Fibroblast of peridontal ligament (primary cell): ENCODE measurements at regions not wholly inside any gene's neighbourhood (a gene's known extent, or its start where the extent isn't known, plus 50 kb on each side); places are given as distances from the start of the nearest gene placed in this dataset.
A peak's percentile ranks its signal among the peaks of the same experiment; 100 is the strongest.
"Not testable (repeated sequence)": the region's sequence is repeated elsewhere in the genome, so short reads cannot be mapped to it uniquely, and the experiment has no call there.

ENCODE experiments used
- DNase-seq: peaks from one replicate; pipeline ENCODE4 v3.0.0-alpha.2; 2010; ENCODE audit errors: extremely low read depth

DNA sequence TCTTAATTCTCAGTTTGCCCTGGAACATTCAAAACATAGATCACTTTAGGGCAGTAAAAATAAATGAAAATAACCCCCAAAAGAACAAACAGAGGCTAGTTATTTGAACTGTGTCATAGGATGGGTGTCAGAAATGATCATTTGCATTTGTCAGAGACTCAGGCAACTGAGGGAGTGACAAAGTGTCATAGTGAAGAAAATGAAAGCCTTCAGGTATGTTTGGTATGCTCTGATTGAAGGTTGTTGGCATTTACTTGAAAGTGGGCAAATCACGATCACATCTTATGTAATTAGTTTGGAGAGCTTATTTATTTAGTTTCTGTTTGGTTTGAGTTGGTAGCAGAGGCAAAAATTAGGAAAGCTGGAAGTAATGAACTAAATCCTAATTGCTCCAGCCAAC lies 880.9 kb downstream of the ANKRD7 start:
- DNase-seq, result no peak

DNA sequence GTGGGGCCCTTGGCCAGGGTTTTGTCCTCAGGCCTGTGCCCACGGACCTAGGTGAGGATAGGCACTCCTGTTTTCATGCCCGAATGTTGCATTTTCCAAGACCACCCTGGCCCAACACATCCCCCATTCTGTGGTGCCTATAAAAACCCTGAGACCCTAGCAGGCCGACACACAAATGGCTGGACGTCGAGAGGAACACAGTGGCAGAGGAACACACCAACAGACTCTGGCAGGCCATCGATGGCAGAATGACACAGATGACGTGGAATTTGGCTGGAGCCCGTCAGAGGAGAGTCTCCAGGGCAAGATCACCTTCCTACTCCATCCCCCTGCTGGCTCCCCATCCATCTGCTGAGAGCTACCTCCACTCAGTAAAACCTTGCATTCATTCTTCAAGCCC lies 898.8 kb downstream of the ANKRD7 start:
- DNase-seq, result no peak

DNA sequence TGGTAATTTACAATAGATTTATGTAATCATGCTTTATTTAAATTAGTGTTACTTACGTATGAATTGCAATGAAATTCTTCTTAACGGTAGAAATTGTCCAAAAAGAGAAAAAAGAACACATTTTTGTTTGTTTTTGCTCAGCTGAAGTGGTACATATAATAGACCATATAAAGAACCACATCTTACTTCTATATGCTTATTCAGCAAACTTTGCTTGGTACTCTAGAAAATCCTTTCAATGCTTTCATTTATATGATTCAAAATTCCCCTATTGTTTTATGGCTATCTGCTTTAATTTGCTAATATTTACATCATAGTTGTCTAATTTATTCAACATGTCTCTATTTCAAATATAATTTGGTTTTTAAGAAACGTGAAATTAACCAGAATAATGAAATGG lies 903.2 kb downstream of the ANKRD7 start:
- no peak for DNase-seq

DNA sequence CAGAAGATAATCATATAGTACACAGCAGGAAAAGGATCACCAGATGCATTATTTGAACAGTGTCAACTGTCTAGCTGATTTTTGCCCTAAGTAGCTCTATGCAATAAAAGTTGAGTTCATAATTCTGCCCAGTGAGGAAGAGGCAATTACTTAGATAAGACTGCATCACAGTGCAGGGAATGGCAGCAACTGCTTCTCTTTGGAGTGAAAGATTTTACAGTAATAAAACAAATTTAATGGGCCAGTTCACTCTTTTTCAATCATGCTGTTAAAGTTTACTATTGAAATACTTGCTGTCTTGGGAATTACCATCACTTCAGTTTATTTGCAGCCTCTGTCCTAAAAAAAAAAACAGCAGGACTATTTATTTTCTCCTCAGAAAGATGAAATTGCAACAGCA lies 907.9 kb downstream of the ANKRD7 start:
- DNase-seq, result no peak

DNA sequence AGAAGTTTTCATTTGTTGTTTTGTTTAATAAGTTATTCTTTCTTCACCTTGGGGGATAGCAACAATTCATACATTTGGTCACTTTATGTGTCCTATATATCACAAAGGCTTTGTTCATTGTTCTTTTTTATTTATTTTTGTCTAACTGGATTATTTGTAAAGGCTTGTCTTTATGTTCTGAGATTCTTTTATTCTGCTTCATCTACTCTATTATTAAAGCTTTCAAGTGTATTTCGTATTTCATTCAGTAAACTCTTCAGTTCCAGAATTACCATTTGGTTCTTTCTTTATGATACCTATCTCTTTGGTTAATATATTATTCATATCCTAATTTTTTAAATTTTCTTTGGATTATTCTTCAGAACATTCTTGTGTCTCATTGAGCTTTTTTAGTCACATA lies 942.9 kb downstream of the ANKRD7 start:
- no peak for DNase-seq

DNA sequence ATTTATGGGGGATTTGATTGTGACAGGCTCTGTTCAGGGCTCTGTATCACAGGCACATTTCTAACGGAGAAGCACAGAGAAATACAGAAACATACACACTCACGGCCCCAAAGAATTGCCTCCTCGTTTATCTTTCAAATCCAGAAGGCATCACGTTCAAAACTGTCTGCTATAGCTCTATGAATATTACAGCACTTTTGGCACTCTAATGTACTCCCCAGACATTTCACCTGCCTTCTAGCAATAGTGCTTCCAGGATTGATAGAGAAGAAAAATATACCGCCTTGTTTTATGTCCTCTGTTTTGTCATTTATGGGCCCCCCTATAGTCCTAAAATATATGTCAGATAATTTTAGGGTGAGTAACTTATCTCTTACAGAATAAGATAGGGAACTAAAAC lies 947.5 kb downstream of the ANKRD7 start:
- DNase-seq, result no peak

DNA sequence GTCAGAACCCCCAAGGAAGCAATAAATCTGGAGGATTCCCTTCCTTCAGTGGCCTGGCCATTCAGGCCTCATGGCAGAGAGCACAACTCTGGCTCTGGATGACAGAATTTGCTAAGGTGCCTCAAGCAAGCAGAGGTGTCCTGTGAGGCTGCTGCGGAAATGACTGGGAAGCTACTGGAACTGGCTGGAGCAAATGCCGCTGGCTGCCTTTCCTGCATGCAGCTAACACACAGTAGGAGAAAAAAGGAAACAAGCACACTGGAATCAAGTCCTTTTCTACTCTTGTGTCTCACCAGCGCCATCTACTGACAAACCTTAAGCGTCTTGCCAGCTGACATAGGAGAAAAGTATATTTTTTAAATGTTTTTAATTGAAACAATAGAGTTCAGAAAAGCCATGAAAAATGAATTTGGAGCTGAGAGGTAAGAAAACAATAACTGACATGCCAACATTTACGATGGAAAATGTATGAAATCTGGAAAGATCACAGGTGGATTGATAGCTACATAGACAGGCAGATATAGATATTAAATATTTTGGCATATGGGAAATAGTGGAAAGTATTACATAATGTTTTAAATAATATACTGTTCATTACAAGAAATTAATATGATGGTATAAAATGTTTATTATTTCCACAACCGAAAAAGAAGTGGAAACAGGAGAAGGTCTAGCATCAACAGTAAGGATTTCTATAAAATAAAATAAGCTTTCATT lies 951.6 kb downstream of the ANKRD7 start:
- peak; percentile 0 for DNase-seq

DNA sequence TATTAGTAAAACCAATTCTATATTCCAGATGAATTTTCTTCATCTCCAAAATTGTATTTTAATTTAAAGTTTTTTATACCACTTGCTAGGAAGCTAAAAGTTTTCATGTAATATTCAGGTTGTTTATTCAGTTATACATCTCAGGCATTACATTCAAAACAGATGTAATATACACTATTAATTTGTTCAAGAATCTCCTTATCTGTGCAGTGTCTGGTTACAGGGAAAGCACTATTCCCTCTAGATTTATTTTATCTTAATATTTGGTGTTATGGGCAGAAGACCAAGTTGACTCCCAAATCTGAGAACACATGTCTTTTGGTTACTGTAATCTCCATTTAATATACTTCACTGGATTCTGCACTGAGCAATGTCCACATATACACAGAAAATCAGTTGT lies 953.4 kb downstream of the ANKRD7 start:
- DNase-seq, result no peak

DNA sequence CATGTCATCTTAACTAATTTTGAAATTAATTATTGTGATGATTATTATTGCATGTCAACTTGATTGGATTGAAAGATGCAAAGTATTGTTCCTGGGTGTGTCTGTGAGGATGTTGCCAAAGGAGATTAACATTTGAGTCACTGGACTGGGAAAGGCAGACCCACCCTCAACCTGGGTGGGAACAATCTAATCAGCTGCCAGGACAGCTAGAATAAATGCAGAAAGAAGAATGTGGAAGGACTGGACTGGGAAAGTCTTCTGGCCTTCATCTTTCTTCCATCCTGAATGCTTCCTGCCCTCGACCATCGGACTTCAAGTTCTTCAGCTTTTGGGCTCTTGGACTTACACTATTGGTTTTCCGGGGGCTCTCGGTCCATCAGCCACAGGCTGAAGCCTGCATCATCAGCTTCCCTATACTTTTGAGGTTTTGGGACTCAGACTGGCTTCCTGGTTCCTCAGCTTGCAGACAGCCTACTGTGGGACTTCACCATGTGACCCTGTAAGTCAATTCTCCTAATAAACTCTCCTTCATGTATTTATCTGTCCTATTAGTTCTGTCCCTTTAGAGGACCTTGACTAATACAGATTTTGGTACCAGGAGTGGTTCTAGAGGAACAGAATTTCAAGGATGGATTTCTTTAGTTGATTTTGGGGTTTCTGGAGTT lies 959.8 kb downstream of the ANKRD7 start:
- DNase-seq, result no peak

DNA sequence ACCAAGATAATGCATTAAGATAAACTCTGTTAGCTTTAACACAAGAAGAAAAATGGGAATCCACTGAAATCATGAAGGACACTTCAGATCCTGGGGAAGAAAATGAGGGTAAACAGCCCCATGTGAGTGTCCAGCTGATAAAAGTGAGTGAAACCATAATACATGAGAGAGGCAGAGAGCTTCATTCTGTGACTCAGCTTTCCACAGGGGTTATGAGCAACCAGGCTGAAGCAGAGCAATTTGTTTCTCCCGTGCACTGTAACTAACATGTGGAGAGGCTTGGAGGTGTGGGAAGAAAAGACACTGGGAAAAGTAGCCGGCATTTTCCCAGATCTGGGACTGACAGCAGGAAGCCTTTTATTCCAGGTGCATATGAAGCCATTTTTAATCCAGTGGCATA lies 971.7 kb downstream of the ANKRD7 start:
- DNase-seq, result no peak

DNA sequence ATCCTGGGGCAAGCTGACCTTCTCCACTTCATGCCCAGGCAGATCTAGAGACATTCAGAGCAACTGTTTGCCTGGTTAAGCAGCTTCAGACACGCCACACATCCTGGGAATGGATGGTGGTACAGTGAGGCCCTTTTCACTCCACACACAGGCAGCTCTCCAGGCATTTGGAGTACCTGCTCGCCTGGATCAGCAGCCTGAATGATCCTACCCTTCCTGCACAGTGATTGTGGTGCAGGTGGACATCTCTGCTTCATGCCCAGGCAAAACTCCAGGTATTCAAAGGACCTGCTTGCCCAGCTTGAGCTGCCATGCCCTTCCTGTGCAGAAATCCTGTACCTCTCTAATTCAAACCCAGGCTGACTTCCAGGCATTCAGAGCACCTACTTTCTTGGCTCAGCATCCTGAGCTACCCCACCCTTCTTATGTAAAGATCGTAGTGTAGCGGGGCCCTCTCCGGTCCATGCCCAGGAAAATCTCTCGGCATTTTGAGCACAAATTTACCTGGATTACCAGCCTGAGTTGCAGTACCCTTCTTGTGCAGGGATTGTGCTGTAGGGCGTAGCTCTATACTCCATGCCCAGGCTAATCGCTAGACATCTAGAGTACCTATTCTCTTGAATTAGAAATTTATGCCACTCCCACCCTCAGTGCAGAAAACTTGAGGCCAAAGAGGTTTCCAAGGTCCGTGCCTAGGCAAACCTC lies 972.8 kb downstream of the ANKRD7 start:
- no peak for DNase-seq

DNA sequence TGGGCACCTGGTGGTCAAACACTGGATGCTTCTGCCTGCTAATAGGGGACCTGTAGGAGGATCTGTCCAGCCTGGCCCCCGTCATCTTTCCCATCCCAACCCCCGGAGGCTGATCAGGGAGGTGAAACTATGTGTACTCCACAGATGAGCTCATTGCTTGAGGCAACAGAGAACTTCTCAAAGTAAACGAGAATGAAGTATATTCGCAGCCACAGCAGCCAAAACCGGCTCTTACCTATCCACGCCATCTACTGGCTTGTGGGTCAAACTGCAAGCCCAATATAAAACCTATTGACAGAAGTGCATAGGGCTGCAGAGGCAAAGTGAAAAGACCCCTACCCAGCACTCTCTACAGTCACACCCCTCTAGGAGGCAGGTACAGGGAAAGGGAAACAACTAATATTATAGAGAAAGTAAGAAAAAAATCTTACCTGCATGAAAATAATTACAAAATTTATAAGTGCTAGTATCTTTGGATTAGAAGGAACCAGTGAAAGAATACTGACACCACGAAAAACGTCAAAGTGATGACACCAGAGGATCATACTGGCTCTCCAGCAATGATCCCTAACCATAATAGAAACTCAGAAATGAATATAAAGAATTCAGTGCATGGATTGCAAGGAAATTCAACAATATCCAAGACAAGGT lies 973.5 kb downstream of the ANKRD7 start:
- no peak for DNase-seq

DNA sequence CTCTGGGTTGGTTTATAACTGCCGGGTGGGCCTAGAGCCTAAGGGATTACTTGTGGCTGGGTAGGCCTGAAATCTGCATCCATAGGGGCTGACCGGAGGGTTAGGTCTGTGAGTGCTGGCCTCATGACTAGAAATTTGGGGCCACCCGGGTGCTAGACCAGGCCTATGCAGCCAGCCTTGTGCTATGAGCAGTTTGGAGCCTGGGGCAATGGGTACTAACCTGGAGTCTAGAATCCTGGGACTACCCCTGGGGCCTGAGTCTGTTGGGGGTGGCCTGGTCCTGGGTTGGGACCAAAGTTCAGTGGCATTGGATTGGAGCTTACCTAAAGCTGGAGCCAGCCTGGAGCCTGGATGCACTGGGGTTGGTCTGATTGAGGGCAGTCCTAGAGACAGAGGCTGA lies 995.2 kb downstream of the ANKRD7 start:
- no peak for DNase-seq

DNA sequence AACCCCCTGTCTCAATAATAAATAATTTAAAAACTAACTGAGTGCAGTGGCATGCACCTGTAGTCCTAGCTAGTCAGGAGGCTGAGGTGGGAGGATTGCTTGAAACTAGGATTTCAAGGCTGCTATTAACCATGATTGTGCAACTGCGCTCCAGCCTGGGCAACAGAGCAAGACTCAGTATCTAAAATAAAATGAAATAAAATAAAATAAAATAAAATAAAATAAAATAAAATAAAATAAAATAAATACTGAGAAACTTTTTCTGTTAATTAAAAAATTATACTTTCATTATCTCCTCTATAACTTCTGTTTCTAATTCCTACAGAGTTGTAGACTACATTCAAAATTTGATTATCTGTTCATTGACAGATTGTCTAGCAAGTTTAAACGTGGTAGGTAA lies 999.4 kb downstream of the ANKRD7 start:
- no peak for DNase-seq

DNA sequence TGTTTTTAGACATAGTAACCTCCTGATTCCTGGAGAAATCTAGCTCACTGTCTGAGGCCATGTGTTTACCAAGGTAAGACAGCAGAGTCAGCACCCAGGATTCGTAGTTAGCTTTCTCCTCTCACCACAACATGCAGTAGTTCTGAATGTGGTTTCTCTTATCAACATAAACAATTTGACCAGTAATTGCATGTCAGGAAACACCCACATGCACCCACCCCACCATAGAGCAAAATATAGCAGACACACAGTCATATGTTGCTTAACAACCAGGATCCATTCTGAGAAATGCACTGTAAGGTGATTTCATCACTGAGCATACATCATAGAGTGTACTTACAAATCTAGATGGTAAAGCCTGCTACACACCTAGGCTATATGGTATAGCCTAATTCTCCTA lies 1004.0 kb downstream of the ANKRD7 start:
- DNase-seq, result no peak

DNA sequence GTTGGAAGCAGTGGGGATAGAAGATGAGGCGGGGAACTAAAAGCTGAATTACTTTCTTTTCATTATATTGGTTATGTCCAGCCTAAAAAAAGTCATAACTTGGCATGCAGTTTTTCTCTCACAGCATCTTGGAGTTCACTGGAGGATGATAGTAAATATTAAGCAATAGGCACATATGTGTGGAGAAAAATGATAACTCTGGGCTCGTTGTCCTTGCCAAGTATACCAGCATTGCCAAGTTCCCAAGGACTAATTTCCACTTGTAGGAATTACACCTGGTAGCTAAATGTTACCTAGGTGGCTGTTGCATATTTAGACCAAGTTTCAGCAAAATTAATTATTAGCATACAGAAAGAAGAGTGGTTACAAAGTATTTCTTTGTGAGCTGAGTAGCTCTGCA lies 1007.6 kb downstream of the ANKRD7 start:
- DNase-seq, result no peak

DNA sequence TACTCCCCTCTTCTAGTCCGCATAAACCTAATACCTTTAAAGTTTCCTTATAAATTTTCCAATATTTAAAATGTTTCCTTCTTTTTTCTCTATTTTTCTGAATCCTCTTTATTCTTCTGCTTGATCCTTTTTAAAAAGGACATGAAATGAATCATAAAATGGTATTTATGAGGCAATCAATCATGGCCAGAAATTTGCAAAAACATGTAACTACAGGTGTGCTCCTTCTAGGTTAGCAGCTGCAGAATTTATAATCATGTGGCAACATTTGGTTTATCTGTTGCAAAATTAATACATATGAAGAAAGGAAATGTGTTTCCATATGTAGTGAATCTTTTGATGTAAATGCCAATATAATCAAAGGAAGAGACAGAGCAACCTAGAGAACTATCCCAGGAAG lies 1008.5 kb downstream of the ANKRD7 start:
- DNase-seq, result no peak

DNA sequence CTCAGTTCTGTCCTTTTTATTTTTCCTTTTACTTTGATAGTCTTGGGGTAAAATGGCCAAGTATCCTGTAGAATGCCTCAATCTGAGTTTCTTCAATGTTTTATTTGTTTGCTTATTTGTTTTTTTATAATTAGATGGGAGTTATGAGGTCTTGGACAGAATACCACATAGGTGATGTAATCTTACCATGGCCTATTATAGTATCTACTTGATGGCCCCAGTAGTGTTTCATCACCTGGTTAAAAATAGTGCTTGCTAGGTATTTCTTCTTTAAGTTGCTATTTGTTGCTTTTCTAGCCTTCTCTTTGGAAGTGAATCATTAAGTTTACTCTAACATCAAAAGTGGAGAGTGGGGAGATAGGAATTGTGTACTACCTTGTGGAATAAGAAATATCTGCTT lies 1020.0 kb upstream of the KCND2 start:
- DNase-seq, result no peak

DNA sequence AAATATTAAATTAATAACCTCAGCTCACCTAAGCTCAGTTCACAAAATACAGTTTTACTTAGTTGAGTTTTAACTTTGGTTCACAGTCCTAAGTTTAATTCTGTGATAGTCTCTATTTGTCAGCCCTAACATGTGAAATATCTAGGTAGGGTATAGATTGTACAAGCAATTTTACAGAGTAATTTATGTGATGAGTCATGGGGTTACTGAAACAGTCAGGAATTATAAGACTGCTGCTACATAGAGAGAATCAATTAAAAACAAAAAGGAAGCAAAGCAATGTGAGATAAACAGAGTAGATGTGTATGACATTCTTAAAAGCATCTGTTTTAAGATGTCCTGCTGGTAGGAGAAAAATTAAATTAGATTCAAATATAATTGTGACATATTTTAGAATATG lies 1018.2 kb upstream of the KCND2 start:
- no peak for DNase-seq

DNA sequence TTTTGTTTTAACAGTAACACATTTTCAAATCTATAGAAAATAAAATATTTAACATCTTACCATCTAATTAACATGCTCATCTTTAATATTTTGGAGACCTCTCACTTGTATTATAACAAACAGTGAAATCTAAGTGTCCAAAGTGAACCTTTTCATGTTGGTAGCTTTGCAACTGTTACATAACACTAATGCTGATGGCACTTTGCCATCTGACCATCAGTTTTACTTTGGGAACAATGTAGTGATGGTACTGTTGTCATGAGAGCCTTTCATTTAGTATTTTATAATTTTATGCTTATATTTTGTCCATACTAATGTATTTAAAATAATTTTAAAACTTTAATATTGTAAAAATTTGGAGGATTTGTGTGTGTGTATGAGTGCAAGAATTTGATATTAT lies 1017.0 kb upstream of the KCND2 start:
- no peak for DNase-seq

DNA sequence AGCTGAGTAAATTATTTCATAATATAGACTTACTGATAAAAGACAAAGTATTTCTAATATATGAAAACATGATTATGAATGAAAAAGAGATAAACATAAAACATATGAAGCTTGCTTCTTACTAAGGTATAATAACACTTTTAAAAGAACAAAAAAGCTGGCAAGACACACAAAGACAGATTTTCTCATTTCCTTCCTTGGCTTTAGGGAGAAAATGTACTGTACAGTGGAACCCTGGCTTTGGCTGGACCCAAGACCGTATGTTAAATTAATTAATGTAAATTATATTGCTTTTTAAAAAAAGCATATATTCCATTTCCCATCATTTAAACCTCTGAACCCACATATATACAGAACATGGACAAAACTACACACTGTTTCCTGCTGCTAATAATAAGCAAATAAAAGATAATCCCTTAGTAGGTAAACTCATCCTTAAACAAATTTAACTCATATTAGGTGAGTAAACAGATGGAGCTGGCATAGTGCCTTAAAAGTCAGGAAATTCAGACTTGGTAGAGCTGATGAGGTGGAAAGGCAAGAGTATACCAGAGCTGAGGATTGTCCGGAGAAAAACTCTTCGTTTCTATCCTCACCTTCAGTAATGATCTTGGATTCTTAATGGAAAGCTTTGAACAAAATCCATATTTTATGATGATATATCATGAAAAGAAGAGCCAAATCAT lies 1016.4 kb upstream of the KCND2 start:
- DNase-seq, result no peak

DNA sequence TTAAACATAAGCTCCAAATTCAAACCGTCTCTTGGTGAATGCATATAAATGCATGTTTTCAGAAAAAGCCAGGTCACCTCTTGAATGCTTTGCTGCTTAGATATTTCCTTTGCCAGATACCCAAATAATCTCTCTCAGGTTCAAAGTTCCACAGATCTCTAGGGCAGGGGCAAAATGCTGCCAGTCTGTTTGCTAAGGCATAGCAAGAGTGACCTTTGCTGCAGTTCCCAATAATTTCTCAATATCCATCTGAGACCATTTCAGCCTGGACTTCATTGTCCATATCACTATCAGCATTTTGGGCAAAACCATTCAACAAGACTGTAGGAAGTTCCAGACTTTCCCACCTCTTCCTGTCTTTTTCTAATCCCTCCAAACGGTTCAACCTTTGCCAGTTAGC lies 1006.2 kb upstream of the KCND2 start:
- not testable (repeated sequence) for DNase-seq
